HEK293 (cell line): ENCODE measurements at regions not wholly inside any gene's neighbourhood (a gene's known extent, or its start where the extent isn't known, plus 50 kb on each side); places are given as distances from the start of the nearest gene placed in this dataset.

ENCODE experiments used
- CTCF ChIA-PET: fragments of 350-600 bp; formaldehyde crosslinking; extraction: SDS; loops from one replicate; lab custom pipeline; 2021; ENCODE audit warnings: antibody characterized with exemption; lab: Yijun Ruan, JAX
- POLR2A ChIA-PET: fragments of 300-600 bp; formaldehyde crosslinking; extraction: SDS; loops from one replicate; lab custom pipeline; 2020; ENCODE audit warnings: antibody characterized with exemption, inconsistent platforms; lab: Yijun Ruan, JAX
- H3K27ac ChIP-seq: fragments of 200-500 bp; sonication (Bioruptor generic); 2 replicates; pipeline ENCODE4 v1.5.1; 2014; ENCODE audit warnings: low read depth, low read length, control low read depth, inconsistent platforms; ENCODE audit errors: extremely low read depth
- H3K36me3 ChIP-seq, 2 experiments: fragments of 200-500 bp in 1 of 2; sonication (Bioruptor generic) in 1 of 2; 1 replicate in 1 of 2; 2 replicates in 1 of 2; pipeline ENCODE4 v1.5.1; 2014 to 2017; ENCODE audit warnings: inconsistent platforms in 2 of 2, low read length in 2 of 2; ENCODE audit not compliant: control insufficient read depth in 2 of 2, insufficient read depth in 1 of 2
- H3K4me1 ChIP-seq: fragments of 200-500 bp; sonication (Bioruptor generic); 2 replicates; pipeline ENCODE4 v1.5.1; 2014; ENCODE audit warnings: mild to moderate bottlenecking, low read length, inconsistent platforms; ENCODE audit not compliant: control insufficient read depth, insufficient read depth
- H3K4me3 ChIP-seq: 2 replicates; pipeline ENCODE4 v1.5.1; 2011; ENCODE audit warnings: low read depth, mild to moderate bottlenecking, control low read depth, low read length, moderate library complexity
- H3K9me3 ChIP-seq: fragments of 200-500 bp; sonication (Bioruptor generic); 2 replicates; pipeline ENCODE4 v1.5.1; 2014; ENCODE audit warnings: low read depth, low read length, inconsistent platforms; ENCODE audit not compliant: control insufficient read depth, insufficient read depth
- GFI1B ChIP-seq: fragments of 450-650 bp; formaldehyde crosslinking; IDR thresholded peaks from 2 replicates; pipeline ENCODE4 v1.5.1; 2016; ENCODE audit warnings: missing biosample characterization, missing genetic modification characterization
- IKZF3 ChIP-seq: fragments of 450-650 bp; IDR thresholded peaks from 2 replicates; pipeline ENCODE4 v1.5.0; 2018; ENCODE audit warnings: missing biosample characterization, mild to moderate bottlenecking, missing genetic modification characterization, moderate library complexity
- KLF1 ChIP-seq: fragments of 450-650 bp; formaldehyde crosslinking; IDR thresholded peaks from 2 replicates; pipeline ENCODE4 v1.5.1; 2016; ENCODE audit warnings: missing biosample characterization, missing genetic modification characterization
- PRDM6 ChIP-seq: fragments of 450-650 bp; formaldehyde crosslinking; IDR thresholded peaks from 2 replicates; pipeline ENCODE4 v1.5.1; 2017; ENCODE audit warnings: missing biosample characterization, missing genetic modification characterization
- SP2 ChIP-seq: fragments of 450-650 bp; formaldehyde crosslinking; IDR thresholded peaks from 2 replicates; pipeline ENCODE4 v1.5.1; 2016; ENCODE audit warnings: missing biosample characterization, missing genetic modification characterization
- TCF7L2 ChIP-seq: IDR thresholded peaks from 2 replicates; pipeline ENCODE4 v1.6.1; 2011; ENCODE audit warnings: low read depth, mild to moderate bottlenecking, inconsistent platforms, low read length, moderate library complexity, borderline replicate concordance
- WT1 ChIP-seq: fragments of 450-650 bp; formaldehyde crosslinking; IDR thresholded peaks from 2 replicates; pipeline ENCODE4 v1.5.1; 2016; ENCODE audit warnings: missing biosample characterization, missing genetic modification characterization
- ZBTB7A ChIP-seq: fragments of 450-650 bp; formaldehyde crosslinking; IDR thresholded peaks from 2 replicates; pipeline ENCODE4 v1.5.1; 2016; ENCODE audit warnings: low read depth, missing biosample characterization, missing genetic modification characterization
- ZFHX2 ChIP-seq: fragments of 450-650 bp; formaldehyde crosslinking; conservative IDR thresholded peaks from 2 replicates; pipeline ENCODE4 v1.5.1; 2016; ENCODE audit warnings: missing biosample characterization, missing genetic modification characterization
- ZIC2 ChIP-seq: fragments of 450-650 bp; formaldehyde crosslinking; IDR thresholded peaks from 2 replicates; pipeline ENCODE4 v1.5.1; 2016; ENCODE audit warnings: missing biosample characterization, missing genetic modification characterization
- ZNF114 ChIP-seq: fragments of 450-650 bp; formaldehyde crosslinking; IDR thresholded peaks from 2 replicates; pipeline ENCODE4 v1.5.0; 2017; ENCODE audit warnings: missing biosample characterization, missing genetic modification characterization
- ZNF155 ChIP-seq: fragments of 450-650 bp; formaldehyde crosslinking; IDR thresholded peaks from 2 replicates; pipeline ENCODE4 v1.5.1; 2016; ENCODE audit warnings: missing biosample characterization, missing genetic modification characterization
- ZNF239 ChIP-seq: fragments of 450-650 bp; formaldehyde crosslinking; IDR thresholded peaks from 2 replicates; pipeline ENCODE4 v1.5.1; 2016; ENCODE audit warnings: missing biosample characterization, missing genetic modification characterization
- ZNF280C ChIP-seq: fragments of 450-650 bp; formaldehyde crosslinking; IDR thresholded peaks from 2 replicates; pipeline ENCODE4 v1.5.1; 2016; ENCODE audit warnings: missing biosample characterization, missing genetic modification characterization
- ZNF404 ChIP-seq: fragments of 450-650 bp; formaldehyde crosslinking; IDR thresholded peaks from 2 replicates; pipeline ENCODE4 v1.5.1; 2017; ENCODE audit warnings: missing biosample characterization, missing genetic modification characterization
- ZNF433 ChIP-seq: fragments of 450-650 bp; formaldehyde crosslinking; IDR thresholded peaks from 2 replicates; pipeline ENCODE4 v1.5.1; 2016; ENCODE audit warnings: missing biosample characterization, missing genetic modification characterization, low read depth
- ZNF449 ChIP-seq: fragments of 450-650 bp; formaldehyde crosslinking; IDR thresholded peaks from 2 replicates; pipeline ENCODE4 v1.5.1; 2017; ENCODE audit warnings: missing biosample characterization, mild to moderate bottlenecking, missing genetic modification characterization, moderate library complexity
- ZNF530 ChIP-seq: fragments of 450-650 bp; formaldehyde crosslinking; IDR thresholded peaks from 2 replicates; pipeline ENCODE4 v1.5.1; 2016; ENCODE audit warnings: low read depth, missing biosample characterization, missing genetic modification characterization
- ZNF544 ChIP-seq: fragments of 450-650 bp; formaldehyde crosslinking; IDR thresholded peaks from 2 replicates; pipeline ENCODE4 v1.5.0; 2017; ENCODE audit warnings: missing biosample characterization, missing genetic modification characterization
- ZNF654 ChIP-seq: fragments of 450-650 bp; formaldehyde crosslinking; IDR thresholded peaks from 2 replicates; pipeline ENCODE4 v1.5.1; 2016; ENCODE audit warnings: low read depth, missing biosample characterization, missing genetic modification characterization
- ZNF658 ChIP-seq: fragments of 450-650 bp; formaldehyde crosslinking; IDR thresholded peaks from 2 replicates; pipeline ENCODE4; 2016; ENCODE audit warnings: missing biosample characterization, missing genetic modification characterization
- ZNF785 ChIP-seq: fragments of 450-650 bp; formaldehyde crosslinking; IDR thresholded peaks from 2 replicates; pipeline ENCODE4 v1.5.1; 2016; ENCODE audit warnings: missing biosample characterization, missing genetic modification characterization

- Histone ChIP-seq H3K4me1 (no peaks in the 10 kb centered on the region), H3K4me3 (no peak overlapping the region), H3K36me3 (no peaks in the 10 kb centered on the region), H3K27ac (no peak overlapping the region), H3K9me3 (no peaks in the 10 kb centered on the region)
- ChIA-PET CTCF (interaction anchor here (0.7 kb wide), 2 partner anchors 10 to 400 kb away, joined by 3 to 4 read pairs; no protein-coding TSS in a partner anchor), POLR2A (no interaction called here)
- TF ChIP-seq IKZF3 (tag by site-specific recombination) = no peak
- 0 out of 2 replicates have a peak, but pooled peaks have one; percentile 4 for TF ChIP-seq ZNF654 (tag by site-specific recombination)
- TF ChIP-seq ZBTB7A (tag by site-specific recombination) = no peak
Observed at GRCh38 chr2:237171396-237171795, 85.7 kb downstream of the COPS8 start.

GRCh38 chr2:237171881-237172280 is 86.2 kb downstream of the COPS8 start:
- ChIA-PET CTCF (interaction anchor here (1.1 to 1.2 kb wide), 2 partner anchors 9 to 400 kb away, joined by 3 to 4 read pairs; no protein-coding TSS in a partner anchor), POLR2A (no interaction called here)
- H3K27ac ChIP-seq = no peak overlapping the region

GRCh38 chr2:237177052-237177451 is 91.4 kb downstream of the COPS8 start:
- no peaks in the 10 kb centered on the region for H3K36me3 ChIP-seq
- no peak for TF ChIP-seq ZNF785 (tag by site-specific recombination)
- TF ChIP-seq ZNF280C (tag by site-specific recombination) = no peak
- no peak for TF ChIP-seq PRDM6 (tag by site-specific recombination)
- TF ChIP-seq ZNF239 (tag by site-specific recombination) = no peak
- TF ChIP-seq ZFHX2 (tag by site-specific recombination) = no peak
- TF ChIP-seq ZNF544 = no peak
- TF ChIP-seq ZNF114 (tag by site-specific recombination) = no peak
- TF ChIP-seq, all 188 proteins: peak for 0
- POLR2A ChIA-PET = no interaction called here
- Histone ChIP-seq H3K27ac (no peak overlapping the region), H3K4me3 (no peak overlapping the region), H3K9me3 (no peaks in the 10 kb centered on the region), H3K4me1 (no peaks in the 10 kb centered on the region)
- CTCF ChIA-PET = interaction anchor here (1.7 kb wide), 1 partner anchor 11 kb away, joined by 11 read pairs; no protein-coding TSS in a partner anchor

More at GRCh38 chr2:237171881-237172280, 86.2 kb downstream of the COPS8 start:
- no peak overlapping the region for H3K4me3 ChIP-seq
- TF ChIP-seq WT1 = no peak
- no peak for TF ChIP-seq TCF7L2
- no peak for TF ChIP-seq ZNF449
- no peak for TF ChIP-seq ZNF155
- TF ChIP-seq GFI1B (tag by site-specific recombination) = no peak
- TF ChIP-seq ZNF658 (tag by site-specific recombination) = no peak
- TF ChIP-seq SP2 (tag by site-specific recombination) = no peak
- no peak for TF ChIP-seq ZNF404 (tag by site-specific recombination)
- TF ChIP-seq ZNF530 (tag by site-specific recombination) = no peak
- TF ChIP-seq ZNF433 = no peak
- TF ChIP-seq KLF1 (tag by site-specific recombination) = no peak
- no peak for TF ChIP-seq ZIC2
- TF ChIP-seq, all 188 proteins: peak for 0
- Histone ChIP-seq H3K36me3 (no peaks in the 10 kb centered on the region), H3K9me3 (no peaks in the 10 kb centered on the region), H3K4me1 (no peaks in the 10 kb centered on the region)
